AG09309 (cell line): ENCODE measurements at regions not wholly inside any gene's neighbourhood (a gene's known extent, or its start where the extent isn't known, plus 50 kb on each side); places are given as distances from the start of the nearest gene placed in this dataset.

ENCODE experiments used
- DNase-seq: peaks from one replicate; pipeline ENCODE4 v3.0.0-alpha.2; 2010; ENCODE audit warnings: low read depth
- H3K4me3 ChIP-seq: 2 replicates; pipeline ENCODE4 v1.5.1; 2011; ENCODE audit warnings: mild to moderate bottlenecking, low read depth, low read length, moderate library complexity; ENCODE audit not compliant: control insufficient read depth
- TF ChIP-seq, protein P1 (sequence below): IDR thresholded peaks from 2 replicates; pipeline ENCODE4 v1.5.1; 2011; ENCODE audit warnings: mild to moderate bottlenecking, low read depth, low read length, inconsistent platforms; ENCODE audit not compliant: insufficient read depth, control insufficient read depth; ENCODE audit errors: missing control alignments

GRCh38 chr10:124232686-124233545 is 139.5 kb upstream of the CHST15 start:
- H3K4me3 ChIP-seq: no peak overlapping the region
- TF ChIP-seq, protein P1, sequence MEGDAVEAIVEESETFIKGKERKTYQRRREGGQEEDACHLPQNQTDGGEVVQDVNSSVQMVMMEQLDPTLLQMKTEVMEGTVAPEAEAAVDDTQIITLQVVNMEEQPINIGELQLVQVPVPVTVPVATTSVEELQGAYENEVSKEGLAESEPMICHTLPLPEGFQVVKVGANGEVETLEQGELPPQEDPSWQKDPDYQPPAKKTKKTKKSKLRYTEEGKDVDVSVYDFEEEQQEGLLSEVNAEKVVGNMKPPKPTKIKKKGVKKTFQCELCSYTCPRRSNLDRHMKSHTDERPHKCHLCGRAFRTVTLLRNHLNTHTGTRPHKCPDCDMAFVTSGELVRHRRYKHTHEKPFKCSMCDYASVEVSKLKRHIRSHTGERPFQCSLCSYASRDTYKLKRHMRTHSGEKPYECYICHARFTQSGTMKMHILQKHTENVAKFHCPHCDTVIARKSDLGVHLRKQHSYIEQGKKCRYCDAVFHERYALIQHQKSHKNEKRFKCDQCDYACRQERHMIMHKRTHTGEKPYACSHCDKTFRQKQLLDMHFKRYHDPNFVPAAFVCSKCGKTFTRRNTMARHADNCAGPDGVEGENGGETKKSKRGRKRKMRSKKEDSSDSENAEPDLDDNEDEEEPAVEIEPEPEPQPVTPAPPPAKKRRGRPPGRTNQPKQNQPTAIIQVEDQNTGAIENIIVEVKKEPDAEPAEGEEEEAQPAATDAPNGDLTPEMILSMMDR: no peak
- no peak for DNase-seq

DNA sequence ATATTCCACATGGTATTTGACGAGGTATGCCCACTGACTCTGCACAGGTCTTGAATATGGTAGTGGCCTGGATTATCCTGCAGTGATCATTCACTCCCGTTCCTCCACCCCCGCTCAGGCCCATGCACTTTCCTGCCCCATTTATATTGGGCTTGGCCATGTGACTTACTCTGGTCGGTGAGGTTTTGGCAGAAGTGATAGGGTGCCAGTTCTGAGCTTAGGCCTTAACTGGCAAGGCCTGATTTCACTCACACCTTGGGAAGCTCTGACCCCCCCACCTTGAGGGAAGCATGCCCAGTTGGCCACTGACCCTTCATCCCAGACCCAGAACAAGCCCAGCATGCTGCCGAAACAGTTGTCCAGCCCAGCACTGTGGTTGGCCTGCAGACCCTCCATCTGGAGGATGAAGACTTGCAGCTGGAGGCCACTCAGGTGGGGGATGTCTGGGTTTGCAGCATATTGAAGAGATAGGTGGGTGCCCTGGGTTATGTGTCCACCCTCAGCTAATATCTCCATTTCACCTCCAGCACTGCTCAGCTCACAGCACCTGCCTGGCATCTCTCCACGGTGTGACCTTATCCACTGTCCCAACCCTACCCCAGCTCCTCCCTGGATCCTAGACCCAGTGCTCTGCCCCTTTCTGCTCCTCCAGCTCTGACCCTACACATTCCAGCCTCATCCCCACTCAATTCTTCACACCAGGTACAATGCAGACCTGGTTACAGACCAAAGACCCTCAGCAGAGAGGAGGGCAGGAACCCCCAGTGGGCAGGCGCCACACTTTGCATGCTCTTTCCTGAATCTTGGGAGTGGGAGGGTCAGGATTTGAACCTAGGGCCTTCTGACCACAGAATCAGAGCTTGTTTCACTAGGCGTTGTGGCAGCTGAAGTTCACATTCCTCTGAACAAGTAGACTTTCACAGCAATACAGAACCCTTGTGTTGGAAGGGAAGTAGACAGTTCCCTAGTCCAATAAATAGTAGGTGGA is 138.1 kb upstream of the CHST15 start:
- no peak overlapping the region for H3K4me3 ChIP-seq
- no peak for DNase-seq
- TF ChIP-seq, protein P1: no peak

DNA sequence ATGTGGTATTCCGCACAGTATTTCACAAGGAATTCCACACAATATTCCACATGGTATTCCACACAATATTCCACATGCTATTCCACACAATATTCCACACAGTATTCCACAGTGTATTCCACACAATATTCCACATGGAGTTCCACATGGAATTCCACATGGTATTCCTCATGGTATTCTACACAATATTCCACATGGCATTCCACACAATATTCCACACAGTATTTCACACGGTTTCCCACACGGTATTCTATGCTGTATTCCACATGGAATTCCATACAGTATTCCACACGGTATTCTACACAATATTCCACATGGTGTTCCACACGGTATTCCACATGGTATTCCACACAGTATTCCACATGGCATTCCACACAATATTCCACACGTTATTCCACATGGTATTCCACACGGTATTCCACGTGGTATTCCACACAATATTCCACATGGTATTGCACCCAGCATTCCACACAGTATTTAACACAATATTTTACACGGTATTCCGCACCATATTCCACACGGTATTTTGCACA is 137.3 kb upstream of the CHST15 start:
- DNase-seq: no peak
- no peak overlapping the region for H3K4me3 ChIP-seq
- TF ChIP-seq, protein P1: no peak

DNA sequence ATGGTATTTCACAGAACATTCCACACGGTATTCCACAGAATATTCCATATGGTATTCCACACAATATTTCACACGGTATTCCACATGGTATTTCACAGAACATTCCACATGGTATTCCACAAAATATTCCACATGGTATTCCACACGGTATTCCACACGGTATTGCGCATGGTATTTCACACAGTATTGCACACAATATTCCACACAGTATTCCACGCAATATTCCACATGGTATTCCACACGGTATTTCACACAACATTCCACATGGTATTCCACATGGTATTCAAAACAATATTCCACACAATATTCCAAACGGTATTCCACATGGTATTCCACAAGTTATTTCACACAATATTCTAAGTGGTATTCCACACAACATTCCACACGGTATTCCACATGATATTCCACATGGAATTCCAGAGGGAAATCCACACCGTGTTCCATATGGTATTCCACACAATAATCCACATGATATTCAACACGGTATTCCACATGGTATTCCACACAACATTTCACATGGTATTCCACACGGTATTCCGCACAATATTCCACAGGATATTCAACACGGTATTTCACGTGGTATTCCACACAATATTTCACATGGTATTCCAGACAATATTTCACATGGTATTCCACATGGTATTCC is 136.7 kb upstream of the CHST15 start:
- TF ChIP-seq, protein P1: no peak
- no peak overlapping the region for H3K4me3 ChIP-seq
- DNase-seq: no peak

GRCh38 chr10:124229201-124229988 is 136.0 kb upstream of the CHST15 start:
- DNase-seq: no peak
- TF ChIP-seq, protein P1: no peak
- H3K4me3 ChIP-seq: no peak overlapping the region
